Endodermal cell (in vitro differentiated cells): ENCODE measurements at regions not wholly inside any gene's neighbourhood (a gene's known extent, or its start where the extent isn't known, plus 50 kb on each side); places are given as distances from the start of the nearest gene placed in this dataset.

ENCODE experiments used
- DNase-seq: peaks from one replicate; pipeline ENCODE4 v3.0.0-alpha.2; 2017
- H3K27ac ChIP-seq: 2 replicates; pipeline ENCODE4 v1.5.1; 2013; ENCODE audit warnings: mild to moderate bottlenecking, low read depth, low read length, moderate library complexity
- H3K27me3 ChIP-seq: 2 replicates; pipeline ENCODE4 v1.6.1; 2013; ENCODE audit warnings: mild to moderate bottlenecking, low read length, moderate library complexity; ENCODE audit not compliant: insufficient read depth, control insufficient read depth, poor library complexity, severe bottlenecking
- H3K36me3 ChIP-seq: 2 replicates; pipeline ENCODE4 v1.7.0; 2013; ENCODE audit warnings: mild to moderate bottlenecking, low read length, moderate library complexity; ENCODE audit not compliant: control insufficient read depth, insufficient read depth
- H3K4me1 ChIP-seq: one replicate; pipeline ENCODE4 v1.7.0; 2013; ENCODE audit warnings: low read length; ENCODE audit not compliant: control insufficient read depth, insufficient read depth
- H3K4me3 ChIP-seq: 2 replicates; pipeline ENCODE4 v1.5.1; 2013; ENCODE audit warnings: mild to moderate bottlenecking, low read length, moderate library complexity
- H3K9ac ChIP-seq: 2 replicates; pipeline ENCODE4 v1.6.1; 2013; ENCODE audit warnings: mild to moderate bottlenecking, low read length, moderate library complexity; ENCODE audit not compliant: poor library complexity, severe bottlenecking; ENCODE audit errors: extremely low read depth
- H3K9me3 ChIP-seq: 2 replicates; pipeline ENCODE4 v1.6.1; 2013; ENCODE audit warnings: mild to moderate bottlenecking, low read length, moderate library complexity; ENCODE audit not compliant: control insufficient read depth
- H3K27ac Mint-ChIP-seq: 2 replicates; pipeline ENCODE4 v1.8.0; 2020; ENCODE audit warnings: mixed read lengths
- H3K27me3 Mint-ChIP-seq: 2 replicates; pipeline ENCODE4 v1.8.0; 2021; ENCODE audit warnings: mild to moderate bottlenecking, mixed read lengths; ENCODE audit not compliant: insufficient read depth
- H3K36me3 Mint-ChIP-seq: 2 replicates; pipeline ENCODE4 v1.8.0; 2020; ENCODE audit warnings: low read depth, mixed read lengths
- H3K4me1 Mint-ChIP-seq: 2 replicates; pipeline ENCODE4 v1.8.0; 2020; ENCODE audit warnings: mixed read lengths
- H3K4me3 Mint-ChIP-seq: 2 replicates; pipeline ENCODE4 v1.8.0; 2020; ENCODE audit warnings: mild to moderate bottlenecking, moderate library complexity, mixed read lengths
- H3K9me3 Mint-ChIP-seq: 2 replicates; pipeline ENCODE4 v1.8.0; 2020; ENCODE audit warnings: mild to moderate bottlenecking, mixed read lengths
- CTCF ChIP-seq: fragments of 200-600 bp; sonication (generic); conservative IDR thresholded peaks from 2 replicates; pipeline ENCODE4 v1.5.0; 2021; ENCODE audit warnings: antibody characterized with exemption, mild to moderate bottlenecking
- WGBS, 2 experiments: methylation state at CpG; one replicate each; pipeline versions ENCODE4 v1.1.5 to v1.1.7; 2013; ENCODE audit warnings: missing lambda C conversion rate in 2 of 2, mixed read lengths in 1 of 2; ENCODE audit not compliant: insufficient coverage in 1 of 2, insufficient read length in 1 of 2; 5-methylcytosine and 5-hydroxymethylcytosine counted together

GRCh38 chr1:173294843-173295242, 87.7 kb upstream of the TNFSF4 start:
- H3K4me1 ChIP-seq = no peaks in the 10 kb centered on the region
- H3K27me3 ChIP-seq = no peaks in the 10 kb centered on the region
- no peaks in the 10 kb centered on the region for H3K36me3 ChIP-seq
- Mint-ChIP-seq H3K4me1 (peaks cover 3% of the 10 kb centered on the region), H3K9me3 (no peaks in the 10 kb centered on the region), H3K4me3 (no peak overlapping the region), H3K27me3 (no peaks in the 10 kb centered on the region), H3K36me3 (no peaks in the 10 kb centered on the region), H3K27ac (no peak overlapping the region)
- DNase-seq = no peak
- 80 to 94% methylated on average over 1 to 2 of the region's 2 CpGs for WGBS, 2 experiments
- no peak overlapping the region for H3K4me3 ChIP-seq
- TF ChIP-seq CTCF = no peak
- no peak overlapping the region for H3K9ac ChIP-seq
- H3K27ac ChIP-seq = no peak overlapping the region
- no peaks in the 10 kb centered on the region for H3K9me3 ChIP-seq

- WGBS, 2 experiments = 80 to 94% methylated on average over 1 of the region's 1 CpG
- H3K36me3 ChIP-seq = no peaks in the 10 kb centered on the region
- H3K4me3 Mint-ChIP-seq = no peak overlapping the region
- H3K27ac ChIP-seq = no peak overlapping the region
- DNase-seq = no peak
- no peak for TF ChIP-seq CTCF
- no peak overlapping the region for H3K27ac Mint-ChIP-seq
- no peaks in the 10 kb centered on the region for H3K9me3 Mint-ChIP-seq
- H3K27me3 Mint-ChIP-seq = no peaks in the 10 kb centered on the region
- H3K9me3 ChIP-seq = no peaks in the 10 kb centered on the region
- H3K9ac ChIP-seq = no peak overlapping the region
- H3K4me1 Mint-ChIP-seq = peaks cover 6% of the 10 kb centered on the region
- no peak overlapping the region for H3K4me3 ChIP-seq
- H3K27me3 ChIP-seq = no peaks in the 10 kb centered on the region
- H3K36me3 Mint-ChIP-seq = no peaks in the 10 kb centered on the region
- peaks cover 3% of the 10 kb centered on the region for H3K4me1 ChIP-seq
Observed at GRCh38 chr1:173295391-173295790, 88.3 kb upstream of the TNFSF4 start.

- WGBS, 2 experiments = no CpG with 5 or more reads among the region's 1 CpG
Observed at GRCh38 chr1:173295995-173296394, 88.9 kb upstream of the TNFSF4 start.

More at GRCh38 chr1:173295995-173296394, 88.9 kb upstream of the TNFSF4 start:
- no peak for DNase-seq
- Histone ChIP-seq H3K27me3 (no peaks in the 10 kb centered on the region), H3K4me3 (no peak overlapping the region), H3K9ac (no peak overlapping the region), H3K9me3 (no peaks in the 10 kb centered on the region), H3K27ac (no peak overlapping the region), H3K36me3 (no peaks in the 10 kb centered on the region), H3K4me1 (peaks cover 9% of the 10 kb centered on the region)
- no peaks in the 10 kb centered on the region for H3K27me3 Mint-ChIP-seq
- no peak overlapping the region for H3K27ac Mint-ChIP-seq
- peaks cover 12% of the 10 kb centered on the region for H3K4me1 Mint-ChIP-seq
- no peaks in the 10 kb centered on the region for H3K36me3 Mint-ChIP-seq
- no peaks in the 10 kb centered on the region for H3K9me3 Mint-ChIP-seq
- no peak for TF ChIP-seq CTCF
- H3K4me3 Mint-ChIP-seq = no peak overlapping the region
